Endothelial cell (in vitro differentiated cells): ENCODE measurements at regions not wholly inside any gene's neighbourhood (a gene's known extent, or its start where the extent isn't known, plus 50 kb on each side); places are given as distances from the start of the nearest gene placed in this dataset.

Experiments
- DNase-seq: peaks from one replicate; pipeline ENCODE4 v3.0.0; 2021; ENCODE audit warnings: low spot score
- H3K27ac Mint-ChIP-seq: one replicate; pipeline ENCODE4 v1.8.0; 2021; ENCODE audit warnings: mixed read lengths, inconsistent platforms; ENCODE audit not compliant: unreplicated experiment
- H3K27me3 Mint-ChIP-seq: one replicate; pipeline ENCODE4 v1.8.0; 2021; ENCODE audit warnings: mild to moderate bottlenecking, moderate library complexity, mixed read lengths, inconsistent platforms; ENCODE audit not compliant: unreplicated experiment
- H3K36me3 Mint-ChIP-seq: one replicate; pipeline ENCODE4 v1.8.0; 2021; ENCODE audit warnings: mild to moderate bottlenecking, low read depth, mixed read lengths, inconsistent platforms; ENCODE audit not compliant: unreplicated experiment
- H3K4me1 Mint-ChIP-seq: one replicate; pipeline ENCODE4 v1.8.0; 2021; ENCODE audit warnings: mild to moderate bottlenecking, mixed read lengths, inconsistent platforms; ENCODE audit not compliant: unreplicated experiment
- H3K4me3 Mint-ChIP-seq: one replicate; pipeline ENCODE4 v1.8.0; 2021; ENCODE audit warnings: mild to moderate bottlenecking, mixed read lengths, inconsistent platforms; ENCODE audit not compliant: unreplicated experiment
- H3K9me3 Mint-ChIP-seq: one replicate; pipeline ENCODE4 v1.8.0; 2021; ENCODE audit warnings: mixed read lengths, inconsistent platforms; ENCODE audit not compliant: unreplicated experiment
- CTCF ChIP-seq: fragments of 200-600 bp; sonication (generic); IDR thresholded peaks from one replicate; pipeline ENCODE4 v1.5.0; 2021; ENCODE audit warnings: antibody characterized with exemption; ENCODE audit not compliant: unreplicated experiment

GRCh38 chr3:152524198-152525140, 255.7 kb downstream of the MBNL1 start:
- no peaks in the 10 kb centered on the region for H3K4me1 Mint-ChIP-seq
- H3K4me3 Mint-ChIP-seq = no peak overlapping the region
- DNase-seq = peak; percentile 35
- H3K36me3 Mint-ChIP-seq = no peaks in the 10 kb centered on the region
- H3K9me3 Mint-ChIP-seq = no peaks in the 10 kb centered on the region
- TF ChIP-seq CTCF = peak; percentile 84
- no peak overlapping the region for H3K27ac Mint-ChIP-seq
- H3K27me3 Mint-ChIP-seq = no peaks in the 10 kb centered on the region

- no peak for TF ChIP-seq CTCF
- Mint-ChIP-seq H3K27ac (no peak overlapping the region), H3K4me1 (no peaks in the 10 kb centered on the region), H3K9me3 (no peaks in the 10 kb centered on the region), H3K27me3 (no peaks in the 10 kb centered on the region), H3K36me3 (no peaks in the 10 kb centered on the region), H3K4me3 (no peak overlapping the region)
- DNase-seq = no peak
These were observed 263.0 kb downstream of the MBNL1 start for GRCh38 chr3:152531717-152532116.

- Mint-ChIP-seq H3K4me3 (no peak overlapping the region), H3K36me3 (no peaks in the 10 kb centered on the region), H3K9me3 (no peaks in the 10 kb centered on the region), H3K27ac (no peak overlapping the region), H3K27me3 (no peaks in the 10 kb centered on the region), H3K4me1 (no peaks in the 10 kb centered on the region)
- no peak for TF ChIP-seq CTCF
- no peak for DNase-seq
These were observed 269.8 kb downstream of the MBNL1 start for GRCh38 chr3:152538518-152538917.

GRCh38 chr3:152539191-152539764, 270.5 kb downstream of the MBNL1 start:
- H3K4me3 Mint-ChIP-seq = no peak overlapping the region
- H3K27ac Mint-ChIP-seq = no peak overlapping the region
- H3K27me3 Mint-ChIP-seq = no peaks in the 10 kb centered on the region
- H3K36me3 Mint-ChIP-seq = no peaks in the 10 kb centered on the region
- no peak for TF ChIP-seq CTCF
- no peak for DNase-seq
- H3K4me1 Mint-ChIP-seq = no peaks in the 10 kb centered on the region
- no peaks in the 10 kb centered on the region for H3K9me3 Mint-ChIP-seq

- no peaks in the 10 kb centered on the region for H3K4me1 Mint-ChIP-seq
- H3K36me3 Mint-ChIP-seq = no peaks in the 10 kb centered on the region
- no peak overlapping the region for H3K4me3 Mint-ChIP-seq
- H3K27me3 Mint-ChIP-seq = no peaks in the 10 kb centered on the region
- TF ChIP-seq CTCF = no peak
- no peaks in the 10 kb centered on the region for H3K9me3 Mint-ChIP-seq
- DNase-seq = no peak
- no peak overlapping the region for H3K27ac Mint-ChIP-seq
These were observed 271.4 kb downstream of the MBNL1 start for GRCh38 chr3:152540120-152540519.
